Chondrocyte (in vitro differentiated cells): ENCODE measurements at regions not wholly inside any gene's neighbourhood (a gene's known extent, or its start where the extent isn't known, plus 50 kb on each side); places are given as distances from the start of the nearest gene placed in this dataset.

ENCODE experiments used
- DNase-seq: peaks from one replicate; pipeline ENCODE4 v3.0.0; 2021; ENCODE audit warnings: mixed read lengths, low spot score
- H3K27ac Mint-ChIP-seq: one replicate; pipeline ENCODE4 v1.8.0; 2021; ENCODE audit warnings: mild to moderate bottlenecking, moderate library complexity, mixed read lengths; ENCODE audit not compliant: unreplicated experiment
- H3K27me3 Mint-ChIP-seq: 2 replicates; pipeline ENCODE4 v1.8.0; 2021; ENCODE audit warnings: low read depth, mixed read lengths
- H3K36me3 Mint-ChIP-seq: 2 replicates; pipeline ENCODE4 v1.8.0; 2021; ENCODE audit warnings: low read depth, mixed read lengths
- H3K4me1 Mint-ChIP-seq: 2 replicates; pipeline ENCODE4 v1.8.0; 2021; ENCODE audit warnings: low read depth, mild to moderate bottlenecking, mixed read lengths
- H3K4me3 Mint-ChIP-seq: one replicate; pipeline ENCODE4 v1.8.0; 2021; ENCODE audit warnings: mild to moderate bottlenecking, moderate library complexity, mixed read lengths; ENCODE audit not compliant: unreplicated experiment
- H3K9me3 Mint-ChIP-seq: 2 replicates; pipeline ENCODE4 v1.8.0; 2021; ENCODE audit warnings: low read depth, mixed read lengths
- TF ChIP-seq, protein P1 (sequence below): fragments of 200-600 bp; sonication (generic); IDR thresholded peaks from 2 replicates; pipeline ENCODE4 v1.5.0; 2021; ENCODE audit warnings: antibody characterized with exemption, mild to moderate bottlenecking, moderate library complexity

DNA sequence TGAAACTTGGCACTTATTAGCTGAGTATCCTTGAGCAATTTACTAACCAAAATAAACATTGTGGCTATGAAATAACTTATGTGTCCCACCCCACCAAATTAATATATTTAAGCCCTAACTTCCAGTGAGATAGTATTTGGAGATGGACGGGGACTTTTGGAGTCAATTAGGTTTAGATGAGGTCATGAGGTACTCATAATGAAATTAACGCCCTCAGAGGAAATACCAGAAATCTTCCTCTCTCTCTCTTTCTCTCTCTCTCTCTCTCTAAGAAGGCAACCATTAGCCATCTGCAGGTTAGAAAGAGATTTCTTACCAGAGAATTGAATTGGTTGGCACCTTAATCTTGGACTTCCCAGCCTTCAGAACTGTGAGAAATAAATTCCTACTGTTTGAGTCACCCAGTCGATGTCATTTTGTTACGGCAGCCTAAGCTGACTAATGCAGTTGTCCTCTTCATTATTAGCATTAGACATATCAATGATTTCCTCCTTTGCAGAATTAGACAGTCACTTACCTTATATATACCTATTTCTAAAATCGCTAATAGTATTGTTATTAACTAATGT lies 1284.0 kb downstream of the FAM181B start:
- no peak for DNase-seq
- H3K27ac Mint-ChIP-seq = no peak overlapping the region
- H3K4me1 Mint-ChIP-seq = no peaks in the 10 kb centered on the region
- H3K9me3 Mint-ChIP-seq = peaks cover 11% of the 10 kb centered on the region
- no peaks in the 10 kb centered on the region for H3K36me3 Mint-ChIP-seq
- peaks cover 3% of the 10 kb centered on the region for H3K27me3 Mint-ChIP-seq
- TF ChIP-seq, protein P1, sequence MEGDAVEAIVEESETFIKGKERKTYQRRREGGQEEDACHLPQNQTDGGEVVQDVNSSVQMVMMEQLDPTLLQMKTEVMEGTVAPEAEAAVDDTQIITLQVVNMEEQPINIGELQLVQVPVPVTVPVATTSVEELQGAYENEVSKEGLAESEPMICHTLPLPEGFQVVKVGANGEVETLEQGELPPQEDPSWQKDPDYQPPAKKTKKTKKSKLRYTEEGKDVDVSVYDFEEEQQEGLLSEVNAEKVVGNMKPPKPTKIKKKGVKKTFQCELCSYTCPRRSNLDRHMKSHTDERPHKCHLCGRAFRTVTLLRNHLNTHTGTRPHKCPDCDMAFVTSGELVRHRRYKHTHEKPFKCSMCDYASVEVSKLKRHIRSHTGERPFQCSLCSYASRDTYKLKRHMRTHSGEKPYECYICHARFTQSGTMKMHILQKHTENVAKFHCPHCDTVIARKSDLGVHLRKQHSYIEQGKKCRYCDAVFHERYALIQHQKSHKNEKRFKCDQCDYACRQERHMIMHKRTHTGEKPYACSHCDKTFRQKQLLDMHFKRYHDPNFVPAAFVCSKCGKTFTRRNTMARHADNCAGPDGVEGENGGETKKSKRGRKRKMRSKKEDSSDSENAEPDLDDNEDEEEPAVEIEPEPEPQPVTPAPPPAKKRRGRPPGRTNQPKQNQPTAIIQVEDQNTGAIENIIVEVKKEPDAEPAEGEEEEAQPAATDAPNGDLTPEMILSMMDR = no peak
- no peak overlapping the region for H3K4me3 Mint-ChIP-seq

DNA sequence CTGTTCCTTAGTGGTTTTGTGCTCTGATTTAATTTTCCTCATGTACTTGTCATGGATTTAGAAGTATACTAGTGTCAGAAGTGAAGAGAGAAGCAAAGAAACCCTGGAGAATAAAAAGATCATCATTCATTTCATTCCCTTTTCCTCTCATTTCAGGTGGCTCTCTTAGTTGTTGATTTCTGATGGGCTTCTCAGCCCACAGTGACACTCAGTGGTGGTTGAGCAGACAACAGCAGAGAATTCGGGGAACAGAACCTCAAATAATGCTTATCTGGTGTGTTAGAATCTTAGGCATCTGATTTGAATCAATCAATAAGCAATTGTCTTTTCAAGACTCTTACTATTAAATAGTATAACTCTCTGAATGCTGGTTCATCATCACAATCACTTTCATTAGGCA lies 1289.4 kb downstream of the FAM181B start:
- no peaks in the 10 kb centered on the region for H3K4me1 Mint-ChIP-seq
- no peak overlapping the region for H3K4me3 Mint-ChIP-seq
- TF ChIP-seq, protein P1 = peak; percentile 11
- no peaks in the 10 kb centered on the region for H3K36me3 Mint-ChIP-seq
- peaks cover 2% of the 10 kb centered on the region for H3K27me3 Mint-ChIP-seq
- H3K27ac Mint-ChIP-seq = no peak overlapping the region
- peaks cover 3% of the 10 kb centered on the region for H3K9me3 Mint-ChIP-seq
- DNase-seq = no peak

DNA sequence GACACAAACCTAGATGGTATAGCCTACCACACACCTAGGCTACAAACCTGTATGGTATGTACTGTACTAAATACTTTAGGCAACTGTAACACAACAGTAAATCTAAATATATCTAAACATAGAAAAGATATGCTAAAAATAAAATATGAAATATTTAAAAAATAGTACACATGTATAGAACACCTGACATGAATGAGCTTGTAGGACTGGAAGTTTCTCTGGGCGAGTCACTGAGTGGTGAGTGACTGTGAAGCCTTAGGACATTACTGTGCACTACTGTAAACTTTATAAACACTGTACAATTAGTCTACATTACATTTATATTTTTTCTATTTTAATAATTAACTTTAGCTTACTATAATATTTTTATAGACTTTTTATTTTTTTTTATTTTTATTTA lies 1301.3 kb downstream of the FAM181B start:
- peaks cover 2% of the 10 kb centered on the region for H3K27me3 Mint-ChIP-seq
- no peaks in the 10 kb centered on the region for H3K36me3 Mint-ChIP-seq
- no peak for DNase-seq
- H3K9me3 Mint-ChIP-seq = no peaks in the 10 kb centered on the region
- TF ChIP-seq, protein P1 = no peak
- no peak overlapping the region for H3K27ac Mint-ChIP-seq
- H3K4me1 Mint-ChIP-seq = no peaks in the 10 kb centered on the region
- H3K4me3 Mint-ChIP-seq = no peak overlapping the region

DNA sequence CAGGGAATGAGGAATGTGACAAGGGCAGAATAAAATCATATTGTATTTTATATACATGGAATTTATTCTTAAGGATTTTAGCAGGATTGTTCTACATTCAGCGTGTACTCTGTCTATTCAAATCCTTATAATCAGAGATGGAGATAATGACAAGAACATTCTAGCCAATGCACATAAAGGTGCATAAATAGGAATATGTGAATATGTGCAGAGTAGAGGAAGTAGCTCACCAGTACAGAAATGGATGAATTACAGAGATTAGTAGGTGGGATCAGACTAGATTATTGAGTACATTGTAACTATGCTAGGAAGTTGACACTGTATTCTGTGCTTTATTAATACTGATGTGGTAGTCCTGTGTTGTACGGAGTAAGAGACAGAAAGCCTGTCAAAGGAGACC lies 1308.8 kb downstream of the FAM181B start:
- TF ChIP-seq, protein P1 = no peak
- no peaks in the 10 kb centered on the region for H3K36me3 Mint-ChIP-seq
- H3K4me1 Mint-ChIP-seq = no peaks in the 10 kb centered on the region
- H3K27me3 Mint-ChIP-seq = peaks cover 4% of the 10 kb centered on the region
- no peaks in the 10 kb centered on the region for H3K9me3 Mint-ChIP-seq
- DNase-seq = no peak
- no peak overlapping the region for H3K4me3 Mint-ChIP-seq
- no peak overlapping the region for H3K27ac Mint-ChIP-seq

DNA sequence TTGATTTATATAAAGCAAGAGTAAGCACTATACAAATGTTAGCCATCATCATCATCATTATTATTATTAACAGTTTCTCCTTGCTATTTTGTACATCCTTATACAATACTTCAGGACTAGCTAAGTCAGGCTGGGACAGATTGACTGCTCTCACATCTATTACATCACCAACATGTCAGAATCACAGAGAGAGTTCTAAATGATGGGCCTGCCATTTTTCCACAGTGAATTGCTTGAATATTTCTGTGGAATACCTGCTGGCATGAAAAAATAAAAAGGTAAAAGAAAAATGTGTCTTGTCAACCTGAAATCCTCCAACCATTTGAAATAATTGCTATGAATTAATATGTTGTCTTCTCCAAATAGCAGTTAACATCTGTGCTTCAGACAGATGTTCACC lies 1311.3 kb downstream of the FAM181B start:
- no peak overlapping the region for H3K27ac Mint-ChIP-seq
- no peaks in the 10 kb centered on the region for H3K36me3 Mint-ChIP-seq
- H3K4me1 Mint-ChIP-seq = no peaks in the 10 kb centered on the region
- TF ChIP-seq, protein P1 = no peak
- H3K9me3 Mint-ChIP-seq = no peaks in the 10 kb centered on the region
- no peak overlapping the region for H3K4me3 Mint-ChIP-seq
- no peak for DNase-seq
- H3K27me3 Mint-ChIP-seq = peaks cover 2% of the 10 kb centered on the region
